Gastrocnemius medialis (tissue), 4 donors: ENCODE measurements at regions not wholly inside any gene's neighbourhood (a gene's known extent, or its start where the extent isn't known, plus 50 kb on each side); places are given as distances from the start of the nearest gene placed in this dataset.

Source experiments
- POLR2A ChIP-seq, 2 donors: fragments of 450-650 bp; IDR thresholded peaks; one replicate each; pipeline ENCODE4 v1.6.1; 2017; ENCODE audit warnings: antibody characterized with exemption in 2 of 2, mild to moderate bottlenecking in 2 of 2, moderate library complexity in 2 of 2
- TF ChIP-seq, protein P1 (sequence below), 5 experiments: fragments of 450-650 bp in 3 of 5; fragments of 200-600 bp in 2 of 5; sonication (generic) in 2 of 5; IDR thresholded peaks in 4 of 5; conservative IDR thresholded peaks in 1 of 5; 1 replicate in 4 of 5; 2 replicates in 1 of 5; pipeline ENCODE4 v1.5.1; 2016 to 2019; ENCODE audit warnings: antibody characterized with exemption in 5 of 5, mild to moderate bottlenecking in 3 of 5, moderate library complexity in 3 of 5

DNA sequence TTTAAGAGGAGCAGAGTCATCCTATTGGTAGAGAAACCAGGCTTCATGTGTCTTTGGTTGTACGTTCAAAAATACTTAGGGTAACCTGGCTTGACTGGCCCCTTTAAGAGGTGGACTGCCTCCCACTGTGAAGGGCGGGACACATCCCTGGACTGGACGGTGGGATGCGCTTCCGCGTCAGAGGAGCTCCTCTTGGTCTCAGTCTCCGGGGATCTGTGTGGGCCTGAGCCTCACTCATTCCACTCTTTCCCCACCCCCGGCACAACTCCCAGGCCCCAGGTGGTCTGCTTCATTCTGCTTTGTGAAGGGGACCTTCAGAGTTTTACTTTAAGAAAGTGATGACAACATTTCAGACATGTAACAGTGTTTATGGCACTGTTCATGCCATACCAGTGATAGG lies 601.1 kb downstream of the IRX1 start:
- TF ChIP-seq, protein P1, sequence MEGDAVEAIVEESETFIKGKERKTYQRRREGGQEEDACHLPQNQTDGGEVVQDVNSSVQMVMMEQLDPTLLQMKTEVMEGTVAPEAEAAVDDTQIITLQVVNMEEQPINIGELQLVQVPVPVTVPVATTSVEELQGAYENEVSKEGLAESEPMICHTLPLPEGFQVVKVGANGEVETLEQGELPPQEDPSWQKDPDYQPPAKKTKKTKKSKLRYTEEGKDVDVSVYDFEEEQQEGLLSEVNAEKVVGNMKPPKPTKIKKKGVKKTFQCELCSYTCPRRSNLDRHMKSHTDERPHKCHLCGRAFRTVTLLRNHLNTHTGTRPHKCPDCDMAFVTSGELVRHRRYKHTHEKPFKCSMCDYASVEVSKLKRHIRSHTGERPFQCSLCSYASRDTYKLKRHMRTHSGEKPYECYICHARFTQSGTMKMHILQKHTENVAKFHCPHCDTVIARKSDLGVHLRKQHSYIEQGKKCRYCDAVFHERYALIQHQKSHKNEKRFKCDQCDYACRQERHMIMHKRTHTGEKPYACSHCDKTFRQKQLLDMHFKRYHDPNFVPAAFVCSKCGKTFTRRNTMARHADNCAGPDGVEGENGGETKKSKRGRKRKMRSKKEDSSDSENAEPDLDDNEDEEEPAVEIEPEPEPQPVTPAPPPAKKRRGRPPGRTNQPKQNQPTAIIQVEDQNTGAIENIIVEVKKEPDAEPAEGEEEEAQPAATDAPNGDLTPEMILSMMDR (IDR thresholded peaks at IDR 0.05 in 4 of 5, conservative IDR thresholded peaks at IDR 0.05 in 1 of 5): no peak
- TF ChIP-seq POLR2A (IDR thresholded peaks at IDR 0.05): no peak
